Activated CD4-positive, alpha-beta T cell treated with anti-CD3 and anti-CD28 coated beads for 4 hours (primary cell): ENCODE measurements at regions not wholly inside any gene's neighbourhood (a gene's known extent, or its start where the extent isn't known, plus 50 kb on each side); places are given as distances from the start of the nearest gene placed in this dataset.
"Not testable (repeated sequence)": the region's sequence is repeated elsewhere in the genome, so short reads cannot be mapped to it uniquely, and the experiment has no call there.

Experiments used
- DNase-seq, 2 donors: peaks; one replicate each; pipeline ENCODE4 v3.0.0-alpha.2; 2020

GRCh38 chr10:44747593-44748172 is 163.5 kb upstream of the TMEM72 start:
- no peak for DNase-seq

DNA sequence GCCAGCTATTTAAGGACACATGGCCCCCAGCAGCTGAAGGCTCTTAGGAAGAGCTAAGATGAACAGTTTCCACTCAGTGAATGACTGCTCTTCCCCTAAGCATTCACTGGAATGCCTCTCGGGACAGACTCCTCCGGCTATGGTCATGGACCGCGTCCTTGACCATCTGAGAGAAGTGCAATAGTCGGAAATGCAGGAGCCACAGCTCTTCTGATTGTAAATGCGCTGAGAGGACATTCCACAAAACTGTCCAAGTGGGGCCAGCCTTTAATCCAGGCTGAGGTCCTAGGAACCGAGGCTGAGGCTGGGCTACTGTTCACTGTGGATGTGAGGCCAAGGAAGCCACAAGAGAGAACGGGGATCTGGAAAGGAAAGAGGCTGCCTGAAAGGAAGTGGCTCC is 162.0 kb upstream of the TMEM72 start:
- no peak for DNase-seq

GRCh38 chr10:44752451-44753441 is 158.4 kb upstream of the TMEM72 start:
- DNase-seq, result no peak

GRCh38 chr10:44754355-44754754 is 156.8 kb upstream of the TMEM72 start:
- DNase-seq, result not testable (repeated sequence)

- no peak for DNase-seq
These were observed 155.7 kb upstream of the TMEM72 start for GRCh38 chr10:44755481-44755880.

DNA sequence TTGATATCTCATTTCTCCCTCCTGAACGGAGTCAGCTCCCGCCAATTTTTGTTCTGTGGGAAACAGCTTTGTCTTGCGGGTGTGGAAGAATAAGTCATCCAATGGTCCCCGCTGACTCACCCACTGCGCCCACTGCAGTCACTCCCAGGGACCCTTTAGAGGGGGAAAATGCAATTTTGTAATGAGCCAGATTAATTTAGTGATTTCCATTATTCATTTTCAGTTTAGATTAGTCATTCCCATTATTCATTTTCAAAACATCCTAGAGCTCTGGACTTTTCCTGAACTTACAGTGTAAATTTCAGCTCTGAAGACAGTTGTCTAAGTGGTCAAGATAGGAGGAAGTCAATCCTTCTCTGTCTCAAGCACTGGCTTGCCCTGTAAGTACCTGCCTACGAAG is 154.9 kb upstream of the TMEM72 start:
- DNase-seq, result no peak

GRCh38 chr10:44757551-44758205 is 153.5 kb upstream of the TMEM72 start:
- DNase-seq, result no peak

GRCh38 chr10:44759122-44759521 is 152.0 kb upstream of the TMEM72 start:
- DNase-seq, result no peak

- DNase-seq, result no peak
These were observed 150.6 kb upstream of the TMEM72 start for GRCh38 chr10:44760513-44760912.

DNA sequence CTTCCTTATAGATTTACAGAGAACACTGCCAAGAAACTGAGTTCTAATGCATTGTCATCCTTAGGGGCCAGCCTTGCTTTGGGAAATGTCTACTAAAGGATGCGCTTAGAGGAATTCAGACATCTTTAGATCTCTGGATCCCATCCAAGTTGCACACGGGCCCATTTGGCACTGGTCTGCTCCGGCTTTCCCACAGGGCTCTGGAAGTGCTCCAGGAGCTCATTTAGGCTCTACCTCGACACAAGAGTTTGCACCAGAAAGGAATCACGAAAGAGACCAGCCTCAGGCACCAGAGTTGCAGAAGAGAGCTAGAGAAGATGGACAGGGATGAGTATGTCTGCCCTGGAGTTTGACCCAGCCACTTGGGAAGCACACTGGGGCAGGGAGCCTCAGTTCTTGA is 150.1 kb upstream of the TMEM72 start:
- DNase-seq, result no peak

DNA sequence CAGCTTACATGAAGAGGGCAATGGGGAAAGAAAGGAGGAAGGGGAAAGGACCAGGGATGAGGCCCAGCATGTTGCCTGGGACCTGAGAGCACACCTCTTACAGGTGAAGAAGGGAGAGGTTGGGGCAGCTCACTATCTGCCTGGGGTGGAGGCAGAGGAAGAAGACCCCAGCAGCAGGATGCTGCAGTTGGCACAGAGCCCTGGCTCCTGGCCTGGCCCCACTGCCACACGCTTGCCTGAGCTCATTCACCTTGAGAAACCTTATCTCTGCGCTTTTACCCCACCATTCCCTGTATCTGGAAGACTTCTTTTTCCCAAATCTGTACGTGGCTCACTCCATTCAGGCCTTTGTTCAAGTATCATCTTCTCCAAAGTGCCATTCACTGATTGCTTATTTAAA is 147.8 kb upstream of the TMEM72 start:
- DNase-seq, result no peak

DNA sequence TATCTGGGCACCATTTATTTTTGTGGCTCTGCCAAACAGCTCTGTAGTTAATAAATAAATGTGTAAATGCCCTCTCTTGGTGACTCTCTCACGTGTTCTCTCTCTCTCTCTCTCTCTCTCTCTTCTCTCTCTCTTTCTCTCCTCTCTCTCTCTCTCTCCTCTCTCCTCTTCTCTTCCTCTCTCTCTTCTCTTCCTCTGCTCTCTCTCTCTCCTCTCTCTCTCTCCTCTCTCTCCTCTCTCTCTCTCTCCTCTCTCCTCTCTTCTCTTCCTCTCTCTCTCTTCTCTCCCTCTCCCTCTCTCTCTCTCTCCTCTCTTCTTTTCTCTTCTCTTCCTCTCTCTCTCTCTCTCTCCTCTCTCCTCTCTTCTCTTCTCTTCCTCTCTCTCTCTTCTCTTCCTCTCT is 145.8 kb upstream of the TMEM72 start:
- no peak for DNase-seq

- no peak for DNase-seq
These were observed 144.5 kb upstream of the TMEM72 start for GRCh38 chr10:44766631-44767030.

DNA sequence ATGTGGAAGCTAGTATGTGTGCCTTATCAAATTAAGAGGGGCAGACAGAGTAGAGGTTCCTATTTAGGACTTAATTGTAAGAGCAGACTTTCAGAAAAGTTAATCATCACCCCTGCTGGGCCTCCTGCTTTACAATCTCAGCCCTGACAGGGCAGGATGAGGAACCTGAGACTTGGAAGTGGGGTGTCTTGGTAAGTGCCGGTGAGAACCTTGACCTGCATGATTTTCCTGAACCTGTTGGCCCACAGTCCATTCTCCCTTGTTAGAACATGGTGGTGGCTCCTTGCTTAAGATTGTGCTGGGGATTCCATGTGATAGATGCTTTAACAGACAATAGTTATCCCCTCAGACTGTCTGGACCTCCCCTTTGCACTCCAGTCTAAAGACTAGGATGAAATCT is 141.7 kb upstream of the TMEM72 start:
- DNase-seq, result no peak

DNA sequence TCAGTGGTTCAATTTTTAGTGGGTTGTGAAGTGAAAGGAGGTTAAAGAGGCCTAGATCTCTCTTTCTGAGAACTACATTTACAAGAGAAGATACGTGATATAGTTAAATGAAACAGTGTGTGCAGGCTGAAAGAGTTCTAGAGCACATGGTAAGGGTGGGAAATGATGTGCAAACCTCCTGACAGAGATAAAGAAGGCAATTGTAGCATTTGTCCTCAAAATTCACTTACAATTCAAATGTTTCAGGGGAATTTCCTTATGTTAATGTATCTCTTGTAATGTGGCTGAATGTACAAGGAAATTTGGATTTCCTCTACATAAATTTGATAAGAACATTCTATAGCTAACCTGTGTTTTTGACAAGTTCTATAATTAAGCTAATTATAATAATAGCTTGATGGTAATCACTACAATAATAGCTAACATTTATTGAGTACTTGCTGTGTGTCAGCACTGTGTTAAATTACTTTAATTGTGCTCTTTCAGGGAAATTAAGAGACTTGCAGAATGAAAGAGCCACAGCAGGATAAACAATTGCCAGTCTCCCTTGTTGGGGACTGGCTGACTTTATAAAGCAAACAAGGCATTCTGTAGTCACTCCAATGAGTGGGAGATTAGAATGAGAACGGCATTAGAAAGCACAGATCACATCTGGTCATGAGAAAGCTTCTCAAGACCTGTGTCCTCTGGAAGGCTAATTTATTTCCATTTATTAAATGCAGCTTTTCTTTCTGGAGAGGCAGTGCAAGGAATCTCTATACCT is 139.7 kb upstream of the TMEM72 start:
- DNase-seq, result no peak

DNA sequence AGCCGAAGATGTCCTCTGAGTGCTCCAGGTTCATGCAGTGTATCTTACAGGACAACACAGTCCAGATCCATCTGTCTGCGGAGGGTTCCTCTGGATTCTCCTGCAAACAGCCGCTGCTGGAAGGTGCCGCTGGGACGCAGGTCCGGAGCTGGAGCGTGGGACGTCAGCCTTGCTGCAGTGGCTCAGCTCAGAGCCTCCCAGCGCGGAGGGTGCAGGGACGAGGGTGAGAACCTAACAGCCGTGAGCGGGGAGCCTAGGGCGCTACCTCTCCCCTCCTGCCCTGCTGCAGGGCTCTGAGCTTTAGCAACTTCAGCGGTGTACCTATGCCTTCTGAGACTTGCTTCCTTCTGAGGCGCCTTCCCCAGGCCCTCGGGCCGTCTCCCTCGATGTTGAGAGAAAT is 137.6 kb upstream of the TMEM72 start:
- DNase-seq, result no peak

DNA sequence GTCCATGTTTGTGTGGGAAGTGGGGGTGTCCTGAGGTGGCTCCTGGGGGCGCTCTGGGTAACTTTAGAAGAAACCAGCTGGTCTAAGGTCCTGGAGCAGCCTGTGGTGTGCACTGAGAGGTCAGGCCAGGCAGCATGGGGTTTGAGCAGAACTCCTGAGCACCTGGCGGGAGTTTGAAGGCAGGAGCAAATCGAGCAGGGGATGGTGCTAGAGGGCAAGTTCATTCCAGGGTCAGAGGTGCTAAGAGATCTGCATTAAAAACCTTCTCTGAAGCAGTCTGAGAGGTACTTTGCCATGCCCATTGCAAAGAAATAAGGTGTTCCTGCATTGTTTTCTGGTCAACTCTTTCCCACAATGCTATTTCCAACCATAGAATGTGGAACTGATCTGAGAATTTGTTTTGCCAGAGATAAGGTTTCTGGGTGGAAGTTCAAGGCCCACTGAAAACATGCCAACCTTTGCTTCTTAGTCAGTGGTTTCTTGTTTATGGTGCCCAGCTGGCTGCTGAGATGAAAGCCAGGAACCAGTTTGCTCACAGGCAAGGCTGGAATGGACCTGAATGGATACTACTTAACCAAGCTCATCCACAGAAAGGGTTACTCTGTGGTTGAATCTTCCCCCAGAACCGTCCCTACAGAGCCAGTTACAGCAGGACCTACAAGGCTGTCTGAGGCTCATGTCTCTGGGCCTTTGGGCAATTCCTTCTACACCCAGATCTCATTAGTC is 136.3 kb upstream of the TMEM72 start:
- DNase-seq, result no peak

- no peak for DNase-seq
These were observed 135.8 kb upstream of the TMEM72 start for GRCh38 chr10:44775402-44775741.

DNA sequence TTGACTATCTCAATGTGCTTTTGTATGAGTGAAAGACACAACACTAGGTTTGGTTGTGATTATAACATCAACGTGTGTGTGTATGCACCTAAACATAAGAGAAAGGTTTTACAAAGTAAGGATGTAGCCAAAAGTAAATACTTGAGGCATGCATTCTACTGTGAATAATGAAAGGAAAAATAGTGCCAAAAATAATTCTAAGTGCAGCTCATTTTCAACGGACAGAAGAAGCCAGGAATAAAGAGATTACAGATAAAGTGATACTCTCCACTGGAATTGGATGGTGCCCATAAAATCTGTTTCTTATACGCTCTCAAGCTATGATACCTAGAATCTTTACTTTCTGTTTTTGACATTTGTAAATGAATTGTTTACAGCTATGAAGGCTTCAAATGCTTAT is 135.0 kb upstream of the TMEM72 start:
- DNase-seq, result no peak

GRCh38 chr10:44779511-44779910 is 131.6 kb upstream of the TMEM72 start:
- DNase-seq, result no peak

GRCh38 chr10:44780426-44780825 is 130.7 kb upstream of the TMEM72 start:
- no peak for DNase-seq

DNA sequence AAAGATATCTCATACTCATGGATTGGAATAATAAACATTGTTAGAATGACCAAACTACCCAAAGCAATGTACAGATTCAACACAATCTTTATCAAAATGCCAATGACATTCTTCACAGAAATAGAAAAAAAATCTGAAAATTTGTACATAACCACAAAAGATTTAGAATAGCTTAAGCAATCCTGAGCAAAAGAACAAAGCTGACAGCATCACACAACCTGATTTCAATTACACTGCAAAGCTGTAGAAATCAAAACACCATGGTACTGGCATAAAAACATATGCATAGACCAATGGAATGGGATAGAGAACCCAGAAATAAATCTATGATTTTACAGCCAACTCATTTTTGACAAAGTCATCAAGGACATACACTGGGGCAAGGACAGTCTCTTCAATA is 130.0 kb upstream of the TMEM72 start:
- DNase-seq, result no peak
